Stimulated activated naive CD8-positive, alpha-beta T cell treated with anti-CD3 and anti-CD28 coated beads, Interleukin-15, Interleukin-2, amounts not matched to agents 100 U/mL and 50 U/mL, for 24 hours (primary cell): ENCODE measurements at regions not wholly inside any gene's neighbourhood (a gene's known extent, or its start where the extent isn't known, plus 50 kb on each side); places are given as distances from the start of the nearest gene placed in this dataset.
A peak's percentile ranks its signal among the peaks of the same experiment; 100 is the strongest.

ENCODE experiments used
- ATAC-seq: fragments of 150-1000 bp; cut with Tn5 transposase; one replicate; pipeline ENCODE4 v1.10.0; 2021
- DNase-seq: peaks from one replicate; pipeline ENCODE4 v3.0.0; 2021

- no peak for ATAC-seq
- DNase-seq, result no peak
Measured at GRCh38 chr3:44092497-44092896, 149.2 kb upstream of the TOPAZ1 start.

GRCh38 chr3:44093531-44093930, 148.2 kb upstream of the TOPAZ1 start:
- DNase-seq (no peak), ATAC-seq (no peak)

GRCh38 chr3:44098656-44099415, 142.8 kb upstream of the TOPAZ1 start:
- DNase-seq (no peak), ATAC-seq (no peak)

GRCh38 chr3:44099566-44100297, 142.0 kb upstream of the TOPAZ1 start:
- no peak for ATAC-seq
- DNase-seq, result no peak

DNA sequence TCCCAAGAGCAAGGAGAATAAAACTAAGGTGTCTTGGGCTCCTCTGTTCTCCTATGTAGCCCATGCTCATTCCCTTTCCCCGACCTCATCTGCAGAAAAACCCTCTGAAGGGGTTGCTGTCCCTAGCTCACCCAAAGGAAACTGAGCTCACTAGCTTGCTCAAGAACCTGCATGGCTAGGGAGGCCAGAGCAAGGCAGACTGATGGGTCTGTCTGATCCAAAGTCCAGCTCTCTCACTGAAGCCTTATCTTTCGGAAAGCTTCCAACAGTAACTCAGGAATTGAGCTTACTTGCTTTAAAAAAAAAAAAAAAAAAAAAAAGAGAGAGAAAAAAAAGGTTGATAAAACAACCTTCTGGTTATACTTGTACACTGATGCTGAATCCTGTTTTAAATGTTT, 141.4 kb upstream of the TOPAZ1 start:
- DNase-seq (no peak), ATAC-seq (no peak)

DNA sequence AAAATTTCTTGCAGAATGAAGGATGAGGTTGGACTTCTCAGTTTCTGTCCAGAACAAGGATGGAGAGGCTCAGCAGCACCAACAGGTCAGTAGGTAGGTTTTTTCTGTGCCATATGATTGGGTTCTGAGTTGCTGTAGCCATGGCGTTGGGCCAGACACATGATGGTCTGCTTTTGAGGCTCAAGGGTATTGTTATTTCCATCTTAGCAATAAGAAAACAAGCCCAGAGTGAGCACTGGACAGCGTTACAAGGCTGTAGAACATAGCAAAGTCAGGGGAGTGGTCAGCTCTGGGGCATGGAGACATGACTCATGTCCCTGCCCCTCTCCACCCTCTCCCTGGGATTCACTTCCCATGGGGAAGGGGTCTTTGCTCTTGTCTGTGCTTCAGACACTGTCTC, 137.6 kb upstream of the TOPAZ1 start:
- ATAC-seq (no peak), DNase-seq (no peak)

GRCh38 chr3:44104668-44105321, 136.9 kb upstream of the TOPAZ1 start:
- DNase-seq, result peak; percentile 38
- peak; percentile 100 for ATAC-seq

- DNase-seq, result no peak
- ATAC-seq, result no peak
Measured at GRCh38 chr3:44105571-44105970, 136.1 kb upstream of the TOPAZ1 start.

DNA sequence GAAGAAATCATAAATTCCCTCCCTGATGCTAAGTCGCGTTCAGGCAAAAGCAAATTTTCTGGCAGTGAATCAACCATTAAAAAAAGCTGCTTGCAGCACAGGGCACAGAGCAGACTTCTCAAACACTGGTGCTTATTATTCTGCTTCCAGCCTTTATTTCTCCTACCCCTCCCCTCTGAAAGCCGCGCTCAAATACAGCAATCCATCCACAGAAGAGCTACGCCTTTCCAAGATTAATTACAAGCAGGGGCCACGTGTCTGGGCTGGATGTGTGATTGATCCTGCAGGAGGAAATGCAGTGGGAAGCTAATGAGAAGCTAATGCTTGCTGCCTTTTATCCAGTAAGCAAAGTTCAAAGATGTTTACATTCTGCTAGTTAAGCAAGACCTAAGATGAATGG, 134.9 kb upstream of the TOPAZ1 start:
- DNase-seq (no peak), ATAC-seq (no peak)

- DNase-seq (no peak), ATAC-seq (no peak)
Measured at GRCh38 chr3:44108481-44108880, 133.2 kb upstream of the TOPAZ1 start.

- DNase-seq, result no peak
- ATAC-seq, result no peak
Measured at GRCh38 chr3:44109771-44110361, 131.8 kb upstream of the TOPAZ1 start.

GRCh38 chr3:44110648-44111047, 131.0 kb upstream of the TOPAZ1 start:
- ATAC-seq, result no peak
- no peak for DNase-seq

- DNase-seq, result no peak
- no peak for ATAC-seq
Measured at GRCh38 chr3:44111482-44111881, 130.2 kb upstream of the TOPAZ1 start.

DNA sequence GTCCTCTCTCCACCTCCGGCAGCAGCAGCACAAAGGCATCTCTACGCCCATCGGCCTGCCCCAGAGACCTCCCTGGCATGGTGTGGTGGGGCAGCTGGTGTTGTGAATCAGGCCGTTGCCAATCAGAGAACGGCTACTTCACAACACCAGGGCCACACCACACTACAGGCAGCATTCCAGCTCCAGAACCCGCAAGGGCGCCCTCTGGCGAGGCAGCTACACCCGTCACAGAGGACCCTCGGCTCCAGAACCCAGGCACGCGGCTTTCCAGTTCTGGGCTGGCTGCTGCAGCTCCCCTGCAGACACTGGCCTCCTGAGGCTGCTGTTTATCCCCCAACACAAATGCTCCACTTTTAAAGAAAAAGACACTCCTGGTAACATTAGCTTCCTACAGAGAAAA, 127.5 kb upstream of the TOPAZ1 start:
- ATAC-seq (peak; percentile 61), DNase-seq (peak; percentile 61)

DNA sequence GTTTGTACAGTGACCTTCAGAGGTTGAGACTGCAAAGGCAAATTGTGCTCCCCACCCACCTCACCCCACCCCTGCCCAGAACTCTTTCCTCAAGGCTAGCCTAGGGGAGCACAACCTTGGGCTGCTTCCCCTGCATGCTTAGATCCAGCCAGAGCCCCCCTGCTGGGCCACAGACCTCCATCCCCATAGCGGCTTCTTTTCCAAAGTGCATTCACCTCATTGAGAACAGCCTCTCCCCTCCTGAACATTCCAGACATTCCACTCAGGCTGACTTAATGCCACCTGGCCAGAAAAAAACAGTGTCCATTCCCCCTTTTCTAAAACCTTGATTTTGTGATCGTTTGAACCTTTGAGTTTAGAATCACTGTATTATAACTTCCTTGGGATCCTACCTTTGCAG, 124.4 kb upstream of the TOPAZ1 start:
- ATAC-seq (no peak), DNase-seq (no peak)

DNA sequence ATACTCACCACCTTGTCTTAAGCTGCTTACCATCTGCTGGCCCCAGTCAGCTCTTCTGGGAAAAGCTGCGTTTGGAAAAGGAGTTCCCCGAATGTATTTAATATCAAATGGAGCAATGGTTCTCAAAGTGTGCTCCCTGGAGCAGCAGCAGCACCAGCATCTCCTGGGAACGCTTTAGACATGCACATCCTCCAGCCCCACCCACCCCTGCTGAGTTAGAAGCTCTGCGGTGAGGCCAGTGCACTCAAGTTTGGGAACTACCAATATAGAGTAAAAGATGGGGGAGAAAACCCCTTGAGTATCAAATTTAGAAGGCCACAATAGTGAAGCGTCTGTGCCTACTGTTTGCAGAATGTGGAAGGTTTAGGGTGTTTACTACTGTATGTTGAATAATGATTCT, 124.0 kb upstream of the TOPAZ1 start:
- ATAC-seq (no peak), DNase-seq (no peak)

DNA sequence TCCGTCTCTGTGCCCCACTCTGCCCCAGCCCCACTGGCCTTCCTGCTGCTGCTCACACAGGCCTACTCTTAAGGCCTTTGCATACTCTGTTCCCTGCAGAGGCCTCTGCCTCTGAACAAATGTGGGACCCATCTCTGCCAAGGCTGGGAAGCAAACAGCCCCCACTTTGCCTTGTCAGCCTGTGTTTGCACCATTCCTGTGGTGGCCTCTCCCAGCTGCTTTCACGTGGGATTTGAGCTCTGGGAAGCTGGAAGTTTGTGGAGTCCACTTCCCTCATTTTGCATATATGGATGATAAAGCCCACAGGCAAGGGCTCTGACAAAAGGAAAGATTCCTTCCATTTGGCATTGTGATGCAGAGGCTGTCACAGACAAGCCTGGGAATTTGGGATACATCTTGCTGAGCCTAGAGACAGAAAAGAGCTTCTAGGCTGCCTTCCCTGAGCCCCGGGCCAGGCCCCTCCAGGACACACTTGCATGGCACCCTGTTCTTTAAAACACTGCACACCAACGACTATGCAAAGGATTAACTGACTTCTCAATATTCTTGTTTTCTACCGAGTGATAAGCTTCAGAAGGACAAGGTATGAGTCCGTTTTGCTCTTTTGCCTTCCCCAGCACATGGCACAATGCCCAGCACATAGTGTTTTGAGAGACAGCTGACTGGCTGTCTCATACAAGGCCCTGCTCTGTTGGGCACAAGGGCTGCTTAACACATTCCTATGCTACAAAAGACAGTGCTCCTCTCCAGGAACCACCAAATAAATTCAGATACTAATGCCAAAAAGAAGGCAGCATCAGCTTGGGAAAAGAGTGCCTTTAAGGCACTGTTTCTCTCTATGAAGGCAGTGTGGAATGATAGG, 120.7 kb upstream of the TOPAZ1 start:
- ATAC-seq (no peak), DNase-seq (no peak)

GRCh38 chr3:44125246-44125645, 116.4 kb upstream of the TOPAZ1 start:
- no peak for DNase-seq
- ATAC-seq, result no peak

GRCh38 chr3:44125882-44126281, 115.8 kb upstream of the TOPAZ1 start:
- ATAC-seq, result no peak
- DNase-seq, result no peak

DNA sequence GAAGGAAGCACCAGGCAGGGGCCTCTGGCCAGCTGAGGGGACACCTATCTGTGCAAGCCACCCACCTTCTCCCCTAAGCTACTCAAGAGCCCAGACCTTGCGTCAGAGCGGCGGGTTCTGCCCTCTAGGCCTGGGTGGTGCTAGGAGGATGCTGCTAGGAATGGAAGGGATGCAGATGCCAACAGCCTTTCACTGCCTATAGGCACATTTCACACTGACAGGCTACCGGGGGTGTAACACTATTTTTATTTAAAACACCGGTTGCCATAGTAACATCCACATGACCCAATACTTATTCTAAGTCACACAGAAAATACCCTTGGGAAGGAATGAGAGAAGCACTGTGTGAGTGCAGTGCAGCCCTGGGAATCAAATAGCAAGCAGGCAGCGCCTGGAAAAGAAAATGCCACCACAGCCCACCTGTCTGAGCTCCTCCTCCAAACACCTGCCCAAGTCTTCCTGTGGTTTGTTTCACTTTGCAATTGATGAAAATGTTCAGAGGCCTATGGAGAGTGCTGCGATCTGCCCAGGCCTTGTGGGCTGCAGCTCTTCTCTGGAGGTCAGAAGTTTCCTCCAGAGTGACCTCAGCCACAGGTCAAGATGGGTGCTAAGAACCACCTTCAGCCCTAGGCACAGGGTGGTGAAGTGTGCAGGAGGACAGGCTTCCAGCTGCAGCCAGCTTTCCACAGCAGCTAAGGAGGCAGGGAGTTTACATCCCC, 113.5 kb upstream of the TOPAZ1 start:
- no peak for ATAC-seq
- DNase-seq, result no peak

DNA sequence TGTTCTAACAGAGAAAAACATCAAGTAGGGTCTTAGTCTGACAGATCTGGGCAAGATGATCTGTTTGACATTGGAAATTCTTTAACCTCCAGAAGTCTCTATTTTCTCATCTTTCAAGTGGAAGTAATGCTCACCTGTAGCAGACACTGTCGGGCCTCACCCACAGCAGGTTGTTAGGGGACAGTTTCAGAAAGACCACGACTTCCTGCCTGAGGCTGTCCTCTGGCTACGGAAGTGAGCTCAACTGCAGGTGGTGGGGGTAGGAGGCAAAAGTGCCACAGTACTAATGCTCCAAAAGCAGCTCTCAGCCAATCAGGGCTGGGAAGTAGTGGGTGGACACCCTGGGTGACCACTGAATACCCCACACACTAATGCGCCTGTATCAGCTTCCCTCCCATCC, 111.4 kb upstream of the TOPAZ1 start:
- DNase-seq (no peak), ATAC-seq (no peak)
